Islet of Langerhans (tissue), 1 donor: ENCODE measurements at regions not wholly inside any gene's neighbourhood (a gene's known extent, or its start where the extent isn't known, plus 50 kb on each side); places are given as distances from the start of the nearest gene placed in this dataset.
"Not testable (repeated sequence)": the region's sequence is repeated elsewhere in the genome, so short reads cannot be mapped to it uniquely, and the experiment has no call there.

Experiments
- FAIRE-seq: peaks from one replicate; lab custom pipeline; 2011; peaks lifted over from hg19 to GRCh38; lab: Jason Lieb, UNC

GRCh38 chr3:22383285-22383684 is 632.3 kb upstream of the ZNF385D start:
- FAIRE-seq = no peak

- no peak for FAIRE-seq
Measured at GRCh38 chr3:22386107-22386506, 635.1 kb upstream of the ZNF385D start.

- FAIRE-seq = no peak
Measured at GRCh38 chr3:22392286-22392685, 641.3 kb upstream of the ZNF385D start.

- FAIRE-seq = no peak
Measured at GRCh38 chr3:22392859-22393258, 641.8 kb upstream of the ZNF385D start.

- FAIRE-seq = no peak
Measured at GRCh38 chr3:22399566-22399965, 648.6 kb upstream of the ZNF385D start.

- FAIRE-seq = no peak
Measured at GRCh38 chr3:22401499-22401898, 650.5 kb upstream of the ZNF385D start.

GRCh38 chr3:22414239-22414638 is 663.2 kb upstream of the ZNF385D start:
- no peak for FAIRE-seq

- not testable (repeated sequence) for FAIRE-seq
Measured at GRCh38 chr3:22416838-22417446, 665.9 kb upstream of the ZNF385D start.

GRCh38 chr3:22419261-22419660 is 668.3 kb upstream of the ZNF385D start:
- FAIRE-seq = no peak

GRCh38 chr3:22421589-22421988 is 670.6 kb upstream of the ZNF385D start:
- FAIRE-seq = no peak

- FAIRE-seq = no peak
Measured at GRCh38 chr3:22431334-22431733, 680.3 kb upstream of the ZNF385D start.

GRCh38 chr3:22439626-22440025 is 688.6 kb upstream of the ZNF385D start:
- FAIRE-seq = no peak

GRCh38 chr3:22441711-22442110 is 690.7 kb upstream of the ZNF385D start:
- no peak for FAIRE-seq

- FAIRE-seq = no peak
Measured at GRCh38 chr3:22443571-22444233, 692.7 kb upstream of the ZNF385D start.

- not testable (repeated sequence) for FAIRE-seq
Measured at GRCh38 chr3:22445336-22445735, 694.3 kb upstream of the ZNF385D start.

- FAIRE-seq = no peak
Measured at GRCh38 chr3:22450786-22451400, 699.9 kb upstream of the ZNF385D start.

GRCh38 chr3:22451501-22451900 is 700.5 kb upstream of the ZNF385D start:
- FAIRE-seq = no peak

- FAIRE-seq = no peak
Measured at GRCh38 chr3:22453906-22454535, 703.0 kb upstream of the ZNF385D start.

- FAIRE-seq = no peak
Measured at GRCh38 chr3:22469995-22470394, 719.0 kb upstream of the ZNF385D start.

GRCh38 chr3:22471557-22471956 is 720.5 kb upstream of the ZNF385D start:
- FAIRE-seq = no peak

- no peak for FAIRE-seq
Measured at GRCh38 chr3:22474706-22475445, 723.9 kb upstream of the ZNF385D start.

- FAIRE-seq = no peak
Measured at GRCh38 chr3:22475665-22476240, 724.7 kb upstream of the ZNF385D start.
